ENCODE measurements at regions not wholly inside any gene's neighbourhood (a gene's known extent, or its start where the extent isn't known, plus 50 kb on each side); places are given as distances from the start of the nearest gene placed in this dataset.
"Not testable (repeated sequence)": the region's sequence is repeated elsewhere in the genome, so short reads cannot be mapped to it uniquely, and the experiment has no call there.

- H3K27ac ChIP-seq = no peak overlapping the region
- 32% methylated on average over 6 of the region's 6 CpGs for WGBS (ENCODE audit: missing lambda C conversion rate)
- H3K9me3 ChIP-seq = no peaks in the 10 kb centered on the region
- ChIA-PET POLR2A (no interaction called here), CTCF (no interaction called here)
- ATAC-seq (no peak), FAIRE-seq (no peak), DNase-seq (ENCODE audit: low read depth in 1 of 2, low spot score in 1 of 2) (no peak)
- no peak overlapping the region for H3K4me3 ChIP-seq
- TF ChIP-seq MAZ (IDR thresholded peaks at IDR 0.05; ENCODE audit: borderline replicate concordance, low read depth, low read length) (no peak), SREBF2 (IDR thresholded peaks at IDR 0.05) (no peak), POLR2AphosphoS2 (conservative IDR thresholded peaks at IDR 0.05; ENCODE audit: low read length) (no peak), NFE2L2 (conservative IDR thresholded peaks at IDR 0.05; ENCODE audit: low read length) (no peak), MYC (IDR thresholded peaks at IDR 0.05; ENCODE audit: borderline replicate concordance, low read length) (no peak), HEYL (CRISPR knock-in tag; IDR thresholded peaks at IDR 0.05) (no peak), NPAS2 (CRISPR knock-in tag; IDR thresholded peaks at IDR 0.05; ENCODE audit: borderline replicate concordance) (no peak)
- no peaks in the 10 kb centered on the region for H3K4me1 ChIP-seq
- no peak overlapping the region for H3K4me2 ChIP-seq
Observed at GRCh38 chr5:25448190-25448621, 803.4 kb upstream of the CDH10 start.

GRCh38 chr5:25446061-25446420 lies 801.3 kb upstream of the CDH10 start:
- H3K4me2 ChIP-seq; ATAC-seq; FAIRE-seq; H3K9me3 ChIP-seq; DNase-seq (ENCODE audit: low read depth in 1 of 2, low spot score in 1 of 2); H3K4me3 ChIP-seq; CTCF ChIA-PET; H3K27ac ChIP-seq; POLR2A ChIA-PET; H3K4me1 ChIP-seq: not testable (repeated sequence)
- 38% methylated on average over 3 of the region's 3 CpGs for WGBS (ENCODE audit: missing lambda C conversion rate)

DNA sequence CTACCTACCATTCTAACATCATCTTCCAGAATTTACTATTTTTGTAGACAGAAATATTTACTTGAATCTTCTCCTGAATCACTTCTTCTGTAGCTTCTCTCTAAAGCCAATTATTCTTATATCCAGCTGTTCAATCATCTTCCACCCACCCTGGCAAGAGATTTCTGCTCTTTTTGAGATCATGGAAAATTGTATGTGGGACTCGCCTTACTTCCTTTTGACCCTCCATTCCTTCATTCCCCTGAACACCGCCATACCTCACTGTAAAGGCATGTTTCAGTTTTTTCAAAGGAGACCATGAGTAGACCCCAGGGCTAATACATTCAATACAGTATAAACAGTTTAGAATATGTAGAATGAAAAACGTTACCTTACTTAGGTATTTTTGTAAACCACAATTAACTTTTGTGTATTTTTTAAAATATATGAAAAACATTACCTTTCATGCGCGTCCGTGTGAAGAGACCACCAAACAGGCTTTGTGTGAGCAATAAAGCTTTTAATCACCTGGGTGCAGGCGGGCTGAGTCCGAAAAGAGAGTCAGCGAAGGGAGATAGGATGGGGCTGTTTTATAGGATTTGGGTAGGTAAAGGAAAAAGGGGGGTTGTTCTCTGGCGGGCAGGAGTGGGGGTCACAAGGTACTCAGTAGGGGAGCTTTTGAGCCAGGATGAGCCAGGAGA lies 800.7 kb upstream of the CDH10 start:
- H3K27ac ChIP-seq; H3K4me1 ChIP-seq; CTCF ChIA-PET; ATAC-seq; H3K4me2 ChIP-seq; POLR2A ChIA-PET; FAIRE-seq; DNase-seq (ENCODE audit: low read depth in 1 of 2, low spot score in 1 of 2); H3K4me3 ChIP-seq; H3K9me3 ChIP-seq: not testable (repeated sequence)
- 74% methylated on average over 10 of the region's 10 CpGs for WGBS (ENCODE audit: missing lambda C conversion rate)

DNA sequence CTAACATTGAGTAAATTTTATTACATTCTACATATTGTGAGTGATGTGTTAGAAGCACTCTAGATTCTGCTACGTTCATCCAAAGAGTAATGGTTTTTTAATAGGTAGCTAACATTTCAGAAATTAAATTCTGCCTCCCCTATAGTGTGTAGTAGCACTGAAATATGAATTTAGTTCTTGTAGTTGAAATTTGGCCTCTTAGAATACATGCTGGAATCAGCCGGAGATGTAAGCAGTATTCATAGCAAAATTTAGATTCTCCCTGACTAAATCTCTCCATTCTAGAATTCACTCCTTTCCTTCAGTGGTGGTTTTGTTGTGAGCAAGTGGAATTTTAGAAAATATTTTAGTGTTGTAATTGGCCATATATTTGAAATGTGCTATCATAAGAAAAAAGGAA lies 799.9 kb upstream of the CDH10 start:
- Histone ChIP-seq H3K4me2 (no peak overlapping the region), H3K9me3 (no peaks in the 10 kb centered on the region), H3K27ac (no peak overlapping the region), H3K4me1 (no peaks in the 10 kb centered on the region), H3K4me3 (no peak overlapping the region)
- TF ChIP-seq, protein P1, sequence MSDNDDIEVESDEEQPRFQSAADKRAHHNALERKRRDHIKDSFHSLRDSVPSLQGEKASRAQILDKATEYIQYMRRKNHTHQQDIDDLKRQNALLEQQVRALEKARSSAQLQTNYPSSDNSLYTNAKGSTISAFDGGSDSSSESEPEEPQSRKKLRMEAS (IDR thresholded peaks at IDR 0.05) = no peak
- TF ChIP-seq POLR2AphosphoS2 (conservative IDR thresholded peaks at IDR 0.05; ENCODE audit: low read length) (no peak), EP300 (IDR thresholded peaks at IDR 0.05) (no peak), ATOH8 (CRISPR knock-in tag; IDR thresholded peaks at IDR 0.05; ENCODE audit: low read depth) (no peak), SMC3 (IDR thresholded peaks at IDR 0.05) (no peak), HMGXB4 (CRISPR knock-in tag; IDR thresholded peaks at IDR 0.05; ENCODE audit: borderline replicate concordance) (no peak), CBX8 (IDR thresholded peaks at IDR 0.05) (no peak), BHLHE40 (IDR thresholded peaks at IDR 0.05; ENCODE audit: low read depth, low read length) (no peak)
- POLR2A ChIA-PET = no interaction called here
- no peak for ATAC-seq
- WGBS (ENCODE audit: missing lambda C conversion rate) = 61% methylated on average over 2 of the region's 2 CpGs
- CTCF ChIA-PET = no interaction called here
- DNase-seq (ENCODE audit: low read depth in 1 of 2, low spot score in 1 of 2) = no peak
- no peak for FAIRE-seq

DNA sequence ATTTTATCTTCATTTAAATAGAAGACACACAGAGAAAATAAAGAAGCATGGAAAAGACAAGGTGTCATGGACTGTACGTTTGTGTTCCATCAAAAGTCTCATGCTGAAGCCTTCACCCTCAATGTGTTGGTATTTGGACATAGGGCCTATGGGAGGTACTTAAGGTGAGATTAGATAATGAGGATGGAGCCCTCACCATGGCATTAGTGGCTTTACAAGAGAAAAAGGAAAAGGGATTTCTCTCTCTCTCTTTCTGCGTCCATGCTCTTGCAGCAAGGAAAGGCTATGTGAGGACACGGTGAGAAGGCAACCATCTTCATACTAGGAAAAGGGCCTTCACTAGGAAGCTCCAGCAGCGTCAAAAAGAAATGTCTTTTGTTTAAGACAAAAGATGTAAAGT lies 797.0 kb upstream of the CDH10 start:
- no peak overlapping the region for H3K27ac ChIP-seq
- DNase-seq (ENCODE audit: low read depth in 1 of 2, low spot score in 1 of 2) = no peak
- WGBS (ENCODE audit: missing lambda C conversion rate) = 43% methylated on average over 4 of the region's 4 CpGs
- H3K4me3 ChIP-seq = no peak overlapping the region
- no peak for FAIRE-seq
- TF ChIP-seq EP300 (IDR thresholded peaks at IDR 0.05) (no peak), CHD2 (IDR thresholded peaks at IDR 0.05; ENCODE audit: low read length, partially characterized antibody) (no peak), FOSB (CRISPR knock-in tag; IDR thresholded peaks at IDR 0.05) (no peak)
- no peak overlapping the region for H3K4me2 ChIP-seq
- H3K9me3 ChIP-seq = no peaks in the 10 kb centered on the region
- CTCF ChIA-PET = no interaction called here
- POLR2A ChIA-PET = no interaction called here
- ATAC-seq = no peak
- no peaks in the 10 kb centered on the region for H3K4me1 ChIP-seq
